ENCODE measurements at regions not wholly inside any gene's neighbourhood (a gene's known extent, or its start where the extent isn't known, plus 50 kb on each side); places are given as distances from the start of the nearest gene placed in this dataset.

- TF ChIP-seq, protein P1, sequence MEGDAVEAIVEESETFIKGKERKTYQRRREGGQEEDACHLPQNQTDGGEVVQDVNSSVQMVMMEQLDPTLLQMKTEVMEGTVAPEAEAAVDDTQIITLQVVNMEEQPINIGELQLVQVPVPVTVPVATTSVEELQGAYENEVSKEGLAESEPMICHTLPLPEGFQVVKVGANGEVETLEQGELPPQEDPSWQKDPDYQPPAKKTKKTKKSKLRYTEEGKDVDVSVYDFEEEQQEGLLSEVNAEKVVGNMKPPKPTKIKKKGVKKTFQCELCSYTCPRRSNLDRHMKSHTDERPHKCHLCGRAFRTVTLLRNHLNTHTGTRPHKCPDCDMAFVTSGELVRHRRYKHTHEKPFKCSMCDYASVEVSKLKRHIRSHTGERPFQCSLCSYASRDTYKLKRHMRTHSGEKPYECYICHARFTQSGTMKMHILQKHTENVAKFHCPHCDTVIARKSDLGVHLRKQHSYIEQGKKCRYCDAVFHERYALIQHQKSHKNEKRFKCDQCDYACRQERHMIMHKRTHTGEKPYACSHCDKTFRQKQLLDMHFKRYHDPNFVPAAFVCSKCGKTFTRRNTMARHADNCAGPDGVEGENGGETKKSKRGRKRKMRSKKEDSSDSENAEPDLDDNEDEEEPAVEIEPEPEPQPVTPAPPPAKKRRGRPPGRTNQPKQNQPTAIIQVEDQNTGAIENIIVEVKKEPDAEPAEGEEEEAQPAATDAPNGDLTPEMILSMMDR (IDR thresholded peaks at IDR 0.05; ENCODE audit: insufficient read depth, missing control alignments) = no peak
- no peak for FAIRE-seq
- no peak for DNase-seq (ENCODE audit: insufficient read length, low spot score)
Measured at GRCh38 chr10:7085147-7085912, 325.5 kb downstream of the SFMBT2 start.

- FAIRE-seq = no peak
- TF ChIP-seq, protein P1 (IDR thresholded peaks at IDR 0.05; ENCODE audit: insufficient read depth, missing control alignments) = no peak
- DNase-seq (ENCODE audit: insufficient read length, low spot score) = no peak
Measured at GRCh38 chr10:7084280-7085005, 326.4 kb downstream of the SFMBT2 start.

DNA sequence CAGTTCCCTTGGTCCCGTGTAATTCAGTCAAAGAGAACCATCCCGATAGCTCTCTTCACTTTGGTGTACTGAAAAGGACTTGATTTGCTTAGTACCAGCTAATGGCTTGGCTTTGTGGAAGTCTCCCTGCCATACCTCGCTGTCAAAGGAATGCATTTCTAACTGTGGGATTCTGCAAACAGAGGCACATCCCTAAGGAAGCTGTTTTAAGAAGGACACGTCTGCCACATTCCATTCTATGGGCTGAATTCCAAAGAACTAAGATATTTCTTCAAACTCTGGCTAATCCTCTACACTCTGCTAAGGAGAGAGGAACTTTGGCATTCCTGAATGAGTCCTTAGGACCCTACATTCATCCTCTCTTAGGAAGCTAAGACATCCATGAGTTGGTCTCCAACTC, 327.9 kb downstream of the SFMBT2 start:
- FAIRE-seq (no peak), DNase-seq (ENCODE audit: insufficient read length, low spot score) (no peak)
- TF ChIP-seq, protein P1 (IDR thresholded peaks at IDR 0.05; ENCODE audit: insufficient read depth, missing control alignments) = no peak

DNA sequence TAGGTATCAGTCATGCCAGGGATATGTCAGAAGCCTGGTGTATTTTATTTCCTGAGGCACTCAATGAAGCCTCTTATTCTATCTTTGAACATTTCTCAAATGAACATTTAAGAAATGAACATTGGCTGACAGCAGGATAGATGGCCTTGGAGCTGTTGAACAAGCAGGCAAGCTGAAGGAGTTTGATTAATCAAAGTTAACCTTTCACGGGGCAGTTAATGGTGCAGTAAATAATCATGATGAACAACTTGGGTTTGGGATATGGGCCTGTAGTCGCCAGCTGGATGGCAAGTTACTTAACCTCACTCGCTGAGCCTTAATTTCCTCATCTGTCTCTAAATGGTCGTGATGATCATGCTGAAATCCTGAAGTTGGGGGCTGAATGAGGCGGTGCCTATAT, 333.0 kb downstream of the SFMBT2 start:
- FAIRE-seq (no peak), DNase-seq (ENCODE audit: insufficient read length, low spot score) (no peak)
- TF ChIP-seq, protein P1 (IDR thresholded peaks at IDR 0.05; ENCODE audit: insufficient read depth, missing control alignments) = no peak

DNA sequence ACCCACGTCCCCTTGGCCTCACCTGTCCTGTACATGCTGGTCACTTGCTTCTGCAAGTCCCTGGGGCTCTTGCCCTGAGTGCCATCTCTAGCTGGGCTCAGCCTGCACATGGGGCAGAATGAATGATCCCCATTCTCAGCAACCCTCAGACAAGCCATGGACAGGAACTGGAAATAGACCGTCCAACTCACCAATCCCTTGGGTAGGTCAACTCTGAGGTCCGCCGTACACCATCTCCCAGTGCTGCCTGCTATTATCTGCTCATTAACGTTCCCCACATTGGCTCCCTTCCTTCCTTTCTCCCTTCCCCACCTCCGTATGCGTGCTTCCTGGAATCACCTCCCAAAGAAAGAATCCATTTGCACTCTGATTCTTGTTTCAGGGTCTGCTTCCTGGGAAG, 335.0 kb downstream of the SFMBT2 start:
- no peak for DNase-seq (ENCODE audit: insufficient read length, low spot score)
- FAIRE-seq = no peak
- TF ChIP-seq, protein P1 (IDR thresholded peaks at IDR 0.05; ENCODE audit: insufficient read depth, missing control alignments) = no peak

DNA sequence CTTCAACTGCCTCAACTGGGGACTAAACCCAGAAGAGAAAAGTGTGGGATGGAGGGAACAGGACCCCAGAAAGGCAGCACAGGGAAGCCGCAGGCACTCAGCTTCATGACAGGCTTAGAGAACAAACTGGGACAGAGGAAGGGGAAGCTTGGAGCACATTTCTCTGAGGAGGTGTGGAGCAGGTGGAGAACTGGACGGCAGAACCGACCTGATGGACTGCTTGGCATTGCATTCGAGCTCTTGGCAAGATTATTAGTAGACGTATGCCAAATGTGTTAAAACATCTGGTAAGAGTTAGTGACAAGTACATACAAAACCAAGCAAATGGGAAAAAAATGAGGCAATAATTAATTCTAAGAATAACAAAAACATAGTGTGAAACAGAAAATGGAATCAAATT, 335.7 kb downstream of the SFMBT2 start:
- FAIRE-seq (no peak), DNase-seq (ENCODE audit: insufficient read length, low spot score) (no peak)
- TF ChIP-seq, protein P1 (IDR thresholded peaks at IDR 0.05; ENCODE audit: insufficient read depth, missing control alignments) = no peak

DNA sequence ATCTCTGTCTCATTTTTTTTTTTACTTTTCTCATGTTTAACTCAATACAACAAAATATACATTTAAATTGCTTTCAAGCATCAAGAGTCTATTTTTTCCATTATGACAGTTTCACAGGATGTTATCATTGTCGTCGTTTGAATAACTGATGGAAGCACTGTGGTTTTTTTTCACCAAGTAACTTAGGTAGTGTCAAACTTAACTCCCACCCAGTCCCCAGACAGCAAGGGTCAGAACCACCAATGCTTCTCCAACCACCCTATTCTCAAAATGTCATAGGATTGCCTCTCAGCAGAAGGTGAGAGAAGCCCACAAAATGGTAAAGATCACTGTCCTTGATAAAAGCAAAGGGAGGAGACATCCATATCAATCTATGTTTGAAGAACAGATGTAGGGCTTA, 339.4 kb downstream of the SFMBT2 start:
- FAIRE-seq (no peak), DNase-seq (ENCODE audit: insufficient read length, low spot score) (no peak)
- TF ChIP-seq, protein P1 (IDR thresholded peaks at IDR 0.05; ENCODE audit: insufficient read depth, missing control alignments) = no peak

Measured in D721Med (cell line).